B cell (primary cell): ENCODE measurements at regions not wholly inside any gene's neighbourhood (a gene's known extent, or its start where the extent isn't known, plus 50 kb on each side); places are given as distances from the start of the nearest gene placed in this dataset.

Experiments used
- CTCF ChIP-seq: fragments of 200-600 bp; IDR thresholded peaks from one replicate; pipeline ENCODE4 v1.8.0; 2022; ENCODE audit warnings: antibody characterized with exemption, mild to moderate bottlenecking
- EZH2 ChIP-seq: IDR thresholded peaks from 2 replicates; pipeline ENCODE4 v1.6.1; 2012; ENCODE audit warnings: borderline replicate concordance, low read depth, mild to moderate bottlenecking, moderate library complexity, low read length; ENCODE audit not compliant: insufficient read depth, poor library complexity, severe bottlenecking

- no peak for TF ChIP-seq CTCF
- TF ChIP-seq EZH2, result no peak
Observed at GRCh38 chr3:81931265-81932251, 170.1 kb upstream of the GBE1 start.
